Tibial nerve (tissue), 4 donors: ENCODE measurements at regions not wholly inside any gene's neighbourhood (a gene's known extent, or its start where the extent isn't known, plus 50 kb on each side); places are given as distances from the start of the nearest gene placed in this dataset.

Experiments
- DNase-seq, 2 donors: peaks; one replicate each; pipeline ENCODE4 v3.0.0-alpha.2; 2019; ENCODE audit warnings: low spot score in 2 of 2
- H3K27ac ChIP-seq, 4 donors: fragments of 200-600 bp; sonication (generic) in 3 of 4; one replicate each; pipeline ENCODE4 v1.5.1; 2017 to 2019; ENCODE audit warnings: mild to moderate bottlenecking in 1 of 4
- H3K27me3 ChIP-seq, 2 donors: fragments of 200-600 bp; sonication (generic) in 1 of 2; one replicate each; pipeline versions ENCODE4 v1.5.1 to v1.6.0; 2017 to 2019
- H3K36me3 ChIP-seq, 3 donors: fragments of 200-600 bp; sonication (generic); one replicate each; pipeline ENCODE4 v1.5.1; 2018 to 2019
- H3K4me1 ChIP-seq, 4 donors: fragments of 200-600 bp; sonication (generic) in 3 of 4; one replicate each; pipeline ENCODE4 v1.5.1; 2017 to 2019
- H3K4me3 ChIP-seq, 4 donors: fragments of 200-600 bp; sonication (generic) in 3 of 4; one replicate each; pipeline ENCODE4 v1.5.1; 2017 to 2019; ENCODE audit warnings: mild to moderate bottlenecking in 1 of 4, moderate library complexity in 1 of 4
- H3K9me3 ChIP-seq, 4 donors: fragments of 200-600 bp; sonication (generic) in 3 of 4; one replicate each; pipeline ENCODE4 v1.5.1; 2017 to 2019
- CTCF ChIP-seq, 5 experiments: fragments of 200-600 bp in 3 of 5; fragments of 450-650 bp in 2 of 5; sonication (generic) in 3 of 5; IDR thresholded peaks; one replicate each; pipeline ENCODE4 v1.5.1; 2016 to 2019; ENCODE audit warnings: antibody characterized with exemption in 5 of 5, mild to moderate bottlenecking in 3 of 5, moderate library complexity in 2 of 5
- EP300 ChIP-seq, 2 donors: sonication (generic); formaldehyde crosslinking; IDR thresholded peaks; one replicate each; pipeline ENCODE4 v1.6.1; 2017; ENCODE audit warnings: antibody characterized with exemption in 2 of 2, mild to moderate bottlenecking in 1 of 2
- POLR2A ChIP-seq, 2 donors: fragments of 450-650 bp; IDR thresholded peaks; one replicate each; pipeline ENCODE4 v1.6.1; 2017; ENCODE audit warnings: antibody characterized with exemption in 2 of 2, mild to moderate bottlenecking in 2 of 2, moderate library complexity in 2 of 2
- WGBS, 2 donors: methylation state at CpG; one replicate each; pipeline ENCODE4 v1.1.5; 2018; 5-methylcytosine and 5-hydroxymethylcytosine counted together

DNA sequence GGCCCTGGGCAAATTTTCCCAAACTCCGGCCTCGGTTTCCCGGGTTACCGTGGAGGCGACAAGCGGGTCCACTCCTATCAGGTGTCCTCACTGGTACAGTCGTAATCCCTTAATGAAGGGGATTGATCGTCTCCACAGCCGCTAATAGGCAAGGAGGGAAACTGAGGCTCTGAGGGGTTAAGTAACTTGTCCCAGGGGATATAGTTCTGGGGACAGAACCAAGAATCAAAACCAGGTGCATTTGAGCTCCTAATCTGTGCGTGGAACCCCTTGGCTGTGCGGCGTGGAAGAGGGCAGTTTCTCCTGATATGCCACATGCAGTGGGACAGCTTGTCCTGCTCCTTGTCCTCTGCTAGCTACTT, 157.2 kb downstream of the CYRIA start:
- H3K27me3 ChIP-seq, result peaks cover 0 to 45% of the 10 kb centered on the region in 2 donors
- H3K27ac ChIP-seq, result no peak overlapping the region
- H3K36me3 ChIP-seq, result no peaks in the 10 kb centered on the region
- DNase-seq, result no peak
- H3K4me3 ChIP-seq, result peak overlapping the region in 1 of 4 donors; percentile 48
- H3K4me1 ChIP-seq, result peaks cover 0 to 10% (median 5%) of the 10 kb centered on the region in 4 donors
- no peaks in the 10 kb centered on the region for H3K9me3 ChIP-seq
- no peak for TF ChIP-seq POLR2A (IDR thresholded peaks at IDR 0.05)
- no peak for TF ChIP-seq EP300 (IDR thresholded peaks at IDR 0.05)
- TF ChIP-seq CTCF (IDR thresholded peaks at IDR 0.05), result peak in 1 of 5 experiments; percentile 15
- WGBS, 2 donors, result 22 to 25% methylated on average over 11 to 12 of the region's 12 CpGs

DNA sequence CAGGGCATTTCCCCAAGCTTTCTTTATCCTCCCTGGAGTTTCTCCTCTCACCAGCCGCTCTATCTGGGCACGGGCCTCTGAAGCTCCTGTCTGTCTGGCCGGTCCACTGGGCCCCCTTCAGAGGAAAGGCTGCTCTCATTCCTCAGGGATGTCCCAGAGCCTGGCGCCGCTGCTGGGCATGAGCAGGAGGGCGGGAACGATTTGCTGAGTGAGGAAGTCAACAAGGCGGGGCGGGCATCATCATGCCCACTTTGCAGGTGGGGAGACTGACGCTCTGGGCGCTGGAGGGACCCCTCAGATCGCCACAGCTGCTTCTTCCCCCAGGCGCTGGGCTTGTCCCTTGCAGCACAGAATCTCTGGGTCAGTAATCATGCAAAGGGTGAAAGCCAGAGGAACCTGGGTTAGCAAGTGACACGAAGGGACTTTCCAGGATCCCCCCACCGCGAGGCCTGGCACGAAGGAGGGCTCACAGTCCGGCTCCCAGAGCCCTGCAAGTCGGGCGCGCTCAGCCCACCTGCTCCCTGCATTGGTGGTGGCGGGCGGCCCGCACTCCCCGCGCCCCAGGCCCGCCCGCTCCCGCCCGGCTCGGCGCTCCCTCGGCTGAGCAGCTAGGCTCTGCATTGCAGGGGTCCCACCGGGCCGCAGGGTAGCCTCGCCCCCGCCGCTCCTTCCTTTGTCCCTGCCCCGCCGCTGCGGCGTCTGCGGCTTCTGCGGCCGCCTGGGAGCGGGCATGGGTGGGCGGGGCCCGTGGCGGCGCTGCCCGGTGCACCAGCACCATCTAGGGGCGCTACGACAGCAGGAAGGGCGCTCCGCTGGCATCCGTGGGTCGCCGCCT, 157.8 kb downstream of the CYRIA start:
- no peaks in the 10 kb centered on the region for H3K9me3 ChIP-seq
- peaks cover 0 to 40% of the 10 kb centered on the region in 2 donors for H3K27me3 ChIP-seq
- peaks cover 0 to 10% (median 5%) of the 10 kb centered on the region in 4 donors for H3K4me1 ChIP-seq
- no peak for DNase-seq
- no peaks in the 10 kb centered on the region for H3K36me3 ChIP-seq
- TF ChIP-seq CTCF (IDR thresholded peaks at IDR 0.05) (peak; percentile 52 to 82 (median 66)), POLR2A (IDR thresholded peaks at IDR 0.05) (no peak), EP300 (IDR thresholded peaks at IDR 0.05) (no peak)
- H3K27ac ChIP-seq, result no peak overlapping the region
- H3K4me3 ChIP-seq, result peak overlapping the region in 3 of 4 donors; percentile 25 to 48 (median 28)
- WGBS, 2 donors, result 12 to 24% methylated on average over 13 to 40 of the region's 58 CpGs

GRCh38 chr2:16506366-16506765, 159.3 kb downstream of the CYRIA start:
- no peak for TF ChIP-seq EP300 (IDR thresholded peaks at IDR 0.05)
- TF ChIP-seq POLR2A (IDR thresholded peaks at IDR 0.05), result no peak
- no peak for TF ChIP-seq CTCF (IDR thresholded peaks at IDR 0.05)
- H3K27me3 ChIP-seq, result peaks cover 0 to 30% of the 10 kb centered on the region in 2 donors
- no peaks in the 10 kb centered on the region for H3K9me3 ChIP-seq
- H3K4me3 ChIP-seq, result no peak overlapping the region
- no peak overlapping the region for H3K27ac ChIP-seq
- peaks cover 0 to 10% (median 5%) of the 10 kb centered on the region in 4 donors for H3K4me1 ChIP-seq
- 38 to 43% methylated on average over 2 of the region's 2 CpGs for WGBS, 2 donors
- no peaks in the 10 kb centered on the region for H3K36me3 ChIP-seq
- no peak for DNase-seq

DNA sequence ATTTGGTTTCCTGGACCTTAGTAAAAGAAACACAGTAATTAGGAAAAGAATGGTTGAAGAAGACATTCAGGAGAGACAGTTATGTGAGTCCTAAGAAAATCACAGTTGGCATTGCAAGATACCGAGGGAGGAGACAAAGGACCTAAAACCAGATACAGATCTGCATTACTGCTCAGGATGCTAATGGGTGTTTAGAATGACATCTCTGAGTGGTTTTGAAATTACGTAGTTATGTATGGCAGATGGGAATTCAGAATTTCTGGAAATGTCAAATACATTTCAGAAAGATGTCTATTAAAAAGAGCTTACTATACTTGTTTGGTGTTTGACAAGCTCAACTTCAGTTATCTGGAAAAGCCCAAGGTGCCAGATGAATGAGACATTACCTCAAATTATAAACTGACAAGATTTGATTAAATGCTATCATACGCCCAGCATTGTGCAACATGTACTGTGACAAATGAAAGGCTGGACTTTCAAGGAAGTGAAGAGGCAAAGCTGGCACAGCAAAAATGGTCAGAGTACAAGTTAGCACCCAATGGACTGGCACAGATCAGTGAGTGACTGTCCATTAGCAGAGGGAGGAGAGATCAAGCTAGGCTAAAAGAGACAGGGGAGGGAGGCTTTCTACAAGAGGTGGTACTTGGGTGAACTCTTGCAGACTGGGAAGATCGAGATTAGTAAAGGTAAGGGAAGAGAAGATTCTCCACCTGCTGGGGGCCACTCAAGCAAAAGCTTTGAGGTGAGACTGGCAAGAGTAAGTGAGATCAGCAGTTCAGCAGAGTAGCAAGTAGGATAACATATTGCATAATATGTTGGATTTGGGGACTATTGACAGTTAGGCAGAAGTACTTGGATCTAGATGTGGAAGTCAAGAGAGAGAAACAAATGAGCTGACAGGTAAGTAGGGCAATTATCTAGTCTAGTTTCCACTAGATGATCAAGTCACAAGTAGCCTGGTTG, 168.9 kb downstream of the CYRIA start:
- TF ChIP-seq POLR2A (IDR thresholded peaks at IDR 0.05), result no peak
- TF ChIP-seq EP300 (IDR thresholded peaks at IDR 0.05), result no peak
- no peak for TF ChIP-seq CTCF (IDR thresholded peaks at IDR 0.05)
- Histone ChIP-seq H3K9me3 (no peaks in the 10 kb centered on the region), H3K27ac (no peak overlapping the region), H3K36me3 (no peaks in the 10 kb centered on the region), H3K4me1 (peaks cover 0 to 3% (median 0%) of the 10 kb centered on the region in 4 donors), H3K27me3 (no peaks in the 10 kb centered on the region), H3K4me3 (no peak overlapping the region)
- DNase-seq, result no peak
- 69 to 70% methylated on average over 4 of the region's 4 CpGs for WGBS, 2 donors
